ENCODE measurements at regions not wholly inside any gene's neighbourhood (a gene's known extent, or its start where the extent isn't known, plus 50 kb on each side); places are given as distances from the start of the nearest gene placed in this dataset.

- no peak for DNase-seq
- no peaks in the 10 kb centered on the region for H3K36me3 Mint-ChIP-seq
- H3K27ac Mint-ChIP-seq = no peak overlapping the region
- H3K9me3 Mint-ChIP-seq = peaks cover 13% of the 10 kb centered on the region
- peaks cover 4% of the 10 kb centered on the region for H3K27me3 Mint-ChIP-seq
- H3K4me3 Mint-ChIP-seq = no peak overlapping the region
- no peaks in the 10 kb centered on the region for H3K4me1 Mint-ChIP-seq
Measured at GRCh38 chr1:34315974-34316373, 139.3 kb downstream of the C1orf94 start.

- Mint-ChIP-seq H3K4me1 (no peaks in the 10 kb centered on the region), H3K36me3 (no peaks in the 10 kb centered on the region), H3K4me3 (no peak overlapping the region), H3K9me3 (peaks cover 13% of the 10 kb centered on the region), H3K27ac (no peak overlapping the region), H3K27me3 (peaks cover under 1% of the 10 kb centered on the region)
- DNase-seq = no peak
Measured at GRCh38 chr1:34316773-34317172, 140.1 kb downstream of the C1orf94 start.

GRCh38 chr1:34319218-34319617 lies 142.5 kb downstream of the C1orf94 start:
- Mint-ChIP-seq H3K27me3 (no peaks in the 10 kb centered on the region), H3K27ac (no peak overlapping the region), H3K4me1 (no peaks in the 10 kb centered on the region), H3K9me3 (peaks cover 13% of the 10 kb centered on the region), H3K4me3 (no peak overlapping the region), H3K36me3 (no peaks in the 10 kb centered on the region)
- no peak for DNase-seq

- Mint-ChIP-seq H3K9me3 (peaks cover 12% of the 10 kb centered on the region), H3K36me3 (no peaks in the 10 kb centered on the region), H3K4me3 (no peak overlapping the region), H3K4me1 (no peaks in the 10 kb centered on the region), H3K27me3 (no peaks in the 10 kb centered on the region), H3K27ac (no peak overlapping the region)
- no peak for DNase-seq
Measured at GRCh38 chr1:34320053-34320669, 143.5 kb downstream of the C1orf94 start.

GRCh38 chr1:34322969-34323368 lies 146.3 kb downstream of the C1orf94 start:
- H3K4me3 Mint-ChIP-seq = no peak overlapping the region
- peaks cover 10% of the 10 kb centered on the region for H3K27me3 Mint-ChIP-seq
- H3K36me3 Mint-ChIP-seq = no peaks in the 10 kb centered on the region
- no peaks in the 10 kb centered on the region for H3K4me1 Mint-ChIP-seq
- DNase-seq = no peak
- no peak overlapping the region for H3K27ac Mint-ChIP-seq
- no peaks in the 10 kb centered on the region for H3K9me3 Mint-ChIP-seq

GRCh38 chr1:34324879-34325440 lies 148.3 kb downstream of the C1orf94 start:
- no peaks in the 10 kb centered on the region for H3K36me3 Mint-ChIP-seq
- no peak overlapping the region for H3K4me3 Mint-ChIP-seq

GRCh38 chr1:34328281-34328799 lies 151.6 kb downstream of the C1orf94 start:
- H3K27ac Mint-ChIP-seq = no peak overlapping the region
- no peak overlapping the region for H3K4me3 Mint-ChIP-seq
- no peak for DNase-seq
- no peaks in the 10 kb centered on the region for H3K4me1 Mint-ChIP-seq
- peaks cover 17% of the 10 kb centered on the region for H3K27me3 Mint-ChIP-seq
- no peaks in the 10 kb centered on the region for H3K9me3 Mint-ChIP-seq
- no peaks in the 10 kb centered on the region for H3K36me3 Mint-ChIP-seq

More at GRCh38 chr1:34324879-34325440, 148.3 kb downstream of the C1orf94 start:
- no peak for DNase-seq
- no peaks in the 10 kb centered on the region for H3K4me1 Mint-ChIP-seq
- H3K27ac Mint-ChIP-seq = no peak overlapping the region
- peaks cover 17% of the 10 kb centered on the region for H3K27me3 Mint-ChIP-seq
- no peaks in the 10 kb centered on the region for H3K9me3 Mint-ChIP-seq

- Mint-ChIP-seq H3K36me3 (no peaks in the 10 kb centered on the region), H3K4me1 (no peaks in the 10 kb centered on the region), H3K9me3 (no peaks in the 10 kb centered on the region), H3K4me3 (no peak overlapping the region), H3K27ac (no peak overlapping the region), H3K27me3 (peaks cover 17% of the 10 kb centered on the region)
- no peak for DNase-seq
Measured at GRCh38 chr1:34330061-34330460, 153.4 kb downstream of the C1orf94 start.

GRCh38 chr1:34331020-34331926 lies 154.6 kb downstream of the C1orf94 start:
- Mint-ChIP-seq H3K4me1 (no peaks in the 10 kb centered on the region), H3K27me3 (peaks cover 17% of the 10 kb centered on the region), H3K9me3 (no peaks in the 10 kb centered on the region), H3K27ac (no peak overlapping the region), H3K4me3 (no peak overlapping the region), H3K36me3 (no peaks in the 10 kb centered on the region)
- DNase-seq = no peak

GRCh38 chr1:34332996-34333395 lies 156.3 kb downstream of the C1orf94 start:
- Mint-ChIP-seq H3K9me3 (no peaks in the 10 kb centered on the region), H3K27me3 (peaks cover 6% of the 10 kb centered on the region), H3K4me3 (no peak overlapping the region), H3K36me3 (no peaks in the 10 kb centered on the region), H3K4me1 (no peaks in the 10 kb centered on the region), H3K27ac (no peak overlapping the region)
- no peak for DNase-seq

GRCh38 chr1:34338871-34339270 lies 162.2 kb downstream of the C1orf94 start:
- H3K9me3 Mint-ChIP-seq = no peaks in the 10 kb centered on the region
- no peak for DNase-seq
- H3K27ac Mint-ChIP-seq = no peak overlapping the region
- peaks cover under 1% of the 10 kb centered on the region for H3K27me3 Mint-ChIP-seq
- no peaks in the 10 kb centered on the region for H3K4me1 Mint-ChIP-seq
- H3K4me3 Mint-ChIP-seq = no peak overlapping the region
- no peaks in the 10 kb centered on the region for H3K36me3 Mint-ChIP-seq

- DNase-seq = no peak
- peaks cover 17% of the 10 kb centered on the region for H3K27me3 Mint-ChIP-seq
- H3K27ac Mint-ChIP-seq = no peak overlapping the region
- H3K9me3 Mint-ChIP-seq = no peaks in the 10 kb centered on the region
- no peaks in the 10 kb centered on the region for H3K36me3 Mint-ChIP-seq
- H3K4me1 Mint-ChIP-seq = no peaks in the 10 kb centered on the region
- no peak overlapping the region for H3K4me3 Mint-ChIP-seq
Measured at GRCh38 chr1:34341896-34342295, 165.2 kb downstream of the C1orf94 start.

- Mint-ChIP-seq H3K4me3 (no peak overlapping the region), H3K27me3 (peaks cover 17% of the 10 kb centered on the region), H3K4me1 (no peaks in the 10 kb centered on the region), H3K27ac (no peak overlapping the region), H3K36me3 (no peaks in the 10 kb centered on the region), H3K9me3 (no peaks in the 10 kb centered on the region)
- no peak for DNase-seq
Measured at GRCh38 chr1:34342334-34342733, 165.6 kb downstream of the C1orf94 start.

- Mint-ChIP-seq H3K4me3 (no peak overlapping the region), H3K9me3 (no peaks in the 10 kb centered on the region)
Measured at GRCh38 chr1:34346128-34346527, 169.4 kb downstream of the C1orf94 start.

GRCh38 chr1:34353409-34353808 lies 176.7 kb downstream of the C1orf94 start:
- Mint-ChIP-seq H3K27ac (no peak overlapping the region), H3K4me1 (no peaks in the 10 kb centered on the region), H3K4me3 (no peak overlapping the region), H3K36me3 (no peaks in the 10 kb centered on the region), H3K9me3 (no peaks in the 10 kb centered on the region), H3K27me3 (peaks cover 38% of the 10 kb centered on the region)
- no peak for DNase-seq

More at GRCh38 chr1:34346128-34346527, 169.4 kb downstream of the C1orf94 start:
- Mint-ChIP-seq H3K4me1 (no peaks in the 10 kb centered on the region), H3K36me3 (no peaks in the 10 kb centered on the region), H3K27me3 (peaks cover 24% of the 10 kb centered on the region), H3K27ac (no peak overlapping the region)
- DNase-seq = no peak

Measured in activated naive CD8-positive, alpha-beta T cell treated with anti-CD3 and anti-CD28 coated beads for 36 hours (primary cell).